ENCODE measurements at regions not wholly inside any gene's neighbourhood (a gene's known extent, or its start where the extent isn't known, plus 50 kb on each side); places are given as distances from the start of the nearest gene placed in this dataset.
"Not testable (repeated sequence)": the region's sequence is repeated elsewhere in the genome, so short reads cannot be mapped to it uniquely, and the experiment has no call there.

- DNase-seq (ENCODE audit: low read depth in 4 of 4, low spot score in 3 of 4): no peak
These were observed 64.3 kb upstream of the RBM19 start for GRCh38 chr12:114030451-114030850.

GRCh38 chr12:114026805-114027204, 60.7 kb upstream of the RBM19 start:
- no peak for DNase-seq (ENCODE audit: low read depth in 4 of 4, low spot score in 3 of 4)

- no peak for DNase-seq (ENCODE audit: low read depth in 4 of 4, low spot score in 3 of 4)
These were observed 59.8 kb upstream of the RBM19 start for GRCh38 chr12:114025935-114026334.

- DNase-seq (ENCODE audit: low read depth in 4 of 4, low spot score in 3 of 4): not testable (repeated sequence)
These were observed 56.0 kb upstream of the RBM19 start for GRCh38 chr12:114022081-114022480.

GRCh38 chr12:114018669-114019068, 52.5 kb upstream of the RBM19 start:
- no peak for DNase-seq (ENCODE audit: low read depth in 4 of 4, low spot score in 3 of 4)

Measured in right renal pelvis (tissue), 4 donors.